T-helper 9 cell (primary cell): ENCODE measurements at regions not wholly inside any gene's neighbourhood (a gene's known extent, or its start where the extent isn't known, plus 50 kb on each side); places are given as distances from the start of the nearest gene placed in this dataset.
"Not testable (repeated sequence)": the region's sequence is repeated elsewhere in the genome, so short reads cannot be mapped to it uniquely, and the experiment has no call there.

Experiments used
- DNase-seq: peaks from one replicate; pipeline ENCODE4 v3.0.0-alpha.2; 2020

- DNase-seq: no peak
Observed at GRCh38 chr13:79645569-79645968, 164.6 kb downstream of the NDFIP2 start.

- no peak for DNase-seq
Observed at GRCh38 chr13:79642596-79642995, 161.6 kb downstream of the NDFIP2 start.

- no peak for DNase-seq
Observed at GRCh38 chr13:79637133-79637763, 156.3 kb downstream of the NDFIP2 start.

- DNase-seq: no peak
Observed at GRCh38 chr13:79631051-79631659, 150.2 kb downstream of the NDFIP2 start.

- no peak for DNase-seq
Observed at GRCh38 chr13:79628463-79628862, 147.5 kb downstream of the NDFIP2 start.

DNA sequence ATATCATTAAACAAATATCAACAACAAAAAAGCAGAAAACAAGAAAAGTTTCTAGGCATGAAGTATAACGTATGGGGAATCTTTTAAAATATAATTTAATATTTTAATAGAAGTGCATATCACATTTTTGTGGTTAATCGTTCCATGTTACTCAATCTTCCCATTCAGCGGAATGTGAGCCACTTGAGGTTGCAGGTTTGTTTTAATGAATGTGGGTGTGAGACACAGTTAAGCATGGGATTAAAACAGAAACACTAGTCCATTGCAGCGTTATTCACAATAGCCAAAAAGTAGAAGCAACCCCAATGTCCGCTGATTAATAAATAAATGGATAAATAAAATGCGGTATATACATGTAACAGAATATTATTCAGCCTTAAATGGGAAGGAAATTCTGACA, 146.0 kb downstream of the NDFIP2 start:
- DNase-seq: no peak

DNA sequence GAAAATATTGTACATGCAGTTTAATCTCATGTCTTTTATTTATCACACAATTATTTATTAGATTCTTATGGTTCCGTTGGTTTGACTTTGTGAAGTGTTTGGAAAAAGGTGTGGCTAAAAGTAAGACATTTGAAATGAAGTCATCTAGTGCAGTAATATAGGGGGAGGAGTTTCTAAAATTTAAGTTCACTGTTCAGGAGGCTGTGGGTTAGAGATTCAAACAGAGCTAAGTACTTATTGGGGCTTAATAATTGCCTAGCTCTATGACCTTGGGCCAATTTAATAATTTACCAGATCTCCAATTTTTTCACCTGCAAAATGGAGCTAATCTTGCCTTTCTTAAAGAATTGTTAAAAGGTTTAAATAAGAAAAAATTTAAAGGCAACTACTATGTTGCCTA, 144.6 kb downstream of the NDFIP2 start:
- DNase-seq: no peak

GRCh38 chr13:79621902-79622301, 140.9 kb downstream of the NDFIP2 start:
- DNase-seq: no peak

GRCh38 chr13:79621449-79621848, 140.5 kb downstream of the NDFIP2 start:
- no peak for DNase-seq

- no peak for DNase-seq
Observed at GRCh38 chr13:79614250-79614918, 133.4 kb downstream of the NDFIP2 start.

DNA sequence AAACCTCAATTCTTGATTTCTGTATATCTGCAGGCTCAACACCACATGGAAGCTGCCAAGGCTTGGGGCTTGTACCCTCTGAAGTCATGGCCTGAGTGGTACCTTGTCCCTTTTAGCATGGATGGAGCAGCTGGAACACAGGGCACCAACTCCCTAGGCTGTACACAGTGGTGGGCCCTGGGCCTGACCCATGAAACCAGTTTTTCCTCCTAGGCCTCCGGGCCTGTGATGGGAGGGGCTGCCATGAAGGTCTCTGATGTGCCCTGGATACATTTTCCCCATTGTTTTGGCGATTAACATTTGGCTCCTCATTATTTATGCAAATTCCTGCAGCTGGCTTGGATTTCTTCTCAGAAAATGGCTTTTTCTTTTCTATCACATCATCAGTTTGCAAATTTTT, 131.6 kb downstream of the NDFIP2 start:
- DNase-seq: no peak

GRCh38 chr13:79607895-79608294, 126.9 kb downstream of the NDFIP2 start:
- not testable (repeated sequence) for DNase-seq
